ENCODE measurements at regions not wholly inside any gene's neighbourhood (a gene's known extent, or its start where the extent isn't known, plus 50 kb on each side); places are given as distances from the start of the nearest gene placed in this dataset.

GRCh38 chr20:54759589-54759988, 284.2 kb downstream of the DOK5 start:
- ChIA-PET POLR2A (no interaction called here), RAD21 (ENCODE audit: unreplicated experiment) (no interaction called here), SMC1A (ENCODE audit: uncharacterized antibody, unreplicated experiment) (no interaction called here), CTCF (no interaction called here)
- no peak for DNase-seq (ENCODE audit: low read depth, low spot score)
- no peaks in the 10 kb centered on the region for H3K36me3 ChIP-seq (ENCODE audit: control insufficient read depth in 2 of 2, insufficient read depth in 2 of 2, low read length in 1 of 2)
- H3K27me3 ChIP-seq (replicated peaks in 1 of 2; ENCODE audit: control insufficient read depth in 2 of 2, insufficient read depth in 2 of 2, low read length in 1 of 2): no peaks in the 10 kb centered on the region
- intact Hi-C loops (cut with micrococcal nuclease; ENCODE audit: unreplicated experiment): no loop called here
- no peaks in the 10 kb centered on the region; the same call in 2 of the 3 replicates for H3K9me3 ChIP-seq (replicated peaks; ENCODE audit: control insufficient read depth, insufficient read depth, low read length)
- H3K4me3 ChIP-seq: no peak overlapping the region
- H3K9ac ChIP-seq (ENCODE audit: control insufficient read depth, insufficient read depth, low read length): no peak overlapping the region
- BruUV-seq (replicated peaks): no TSS peak
- no peaks in the 10 kb centered on the region for H3K4me1 ChIP-seq (ENCODE audit: control insufficient read depth, insufficient read depth, low read length)
- no peak overlapping the region for H3K4me2 ChIP-seq (ENCODE audit: control insufficient read depth, insufficient read depth)
- no peak for TF ChIP-seq POU2F2 (IDR thresholded peaks at IDR 0.05; ENCODE audit: borderline replicate concordance, low read depth, low read length)
- no peak for TF ChIP-seq ZBTB4 (CRISPR knock-in tag; IDR thresholded peaks at IDR 0.05)
- no peak for TF ChIP-seq STAT1 (conservative IDR thresholded peaks at IDR 0.05)
- 0 out of 4 replicates have a peak, but pooled peaks of 1 of the 2 experiments have one; percentile 76 for TF ChIP-seq ETV6 (conservative IDR thresholded peaks at IDR 0.05 in 1 of 2, IDR thresholded peaks at IDR 0.05 in 1 of 2; ENCODE audit: borderline replicate concordance in 1 of 2, low read depth in 1 of 2)
- H4K20me1 ChIP-seq (ENCODE audit: control insufficient read depth, insufficient read depth): no peaks in the 10 kb centered on the region
- in situ Hi-C loops (cut with MboI): no loop called here
- no peaks in the 10 kb centered on the region for H3K79me2 ChIP-seq (ENCODE audit: control insufficient read depth, insufficient read depth, low read length)
- ATAC-seq: no peak
- no peak overlapping the region for H3K27ac ChIP-seq (ENCODE audit: control insufficient read depth, insufficient read depth)
- H2AFZ ChIP-seq (ENCODE audit: control insufficient read depth, low read depth, low read length): no peak overlapping the region
- 0% methylated on average over 4 of the region's 4 CpGs for WGBS (ENCODE audit: insufficient coverage, insufficient replicate concordance, low lambda C conversion rate, missing lambda C conversion rate)
- FAIRE-seq: no peak

GRCh38 chr20:54746796-54747195, 271.4 kb downstream of the DOK5 start:
- no peaks in the 10 kb centered on the region for H3K79me2 ChIP-seq (ENCODE audit: control insufficient read depth, insufficient read depth, low read length)
- in situ Hi-C loops (cut with MboI) (no loop called here), intact Hi-C loops (cut with micrococcal nuclease; ENCODE audit: unreplicated experiment) (no loop called here)
- H2AFZ ChIP-seq (ENCODE audit: control insufficient read depth, low read depth, low read length): no peak overlapping the region
- no peak for FAIRE-seq
- H4K20me1 ChIP-seq (ENCODE audit: control insufficient read depth, insufficient read depth): no peaks in the 10 kb centered on the region
- ATAC-seq: no peak
- ChIA-PET SMC1A (ENCODE audit: uncharacterized antibody, unreplicated experiment) (no interaction called here), RAD21 (ENCODE audit: unreplicated experiment) (no interaction called here), CTCF (no interaction called here), POLR2A (no interaction called here)
- no TSS peak for BruUV-seq (replicated peaks)
- no peak overlapping the region for H3K4me3 ChIP-seq
- no peak for DNase-seq (ENCODE audit: low read depth, low spot score)
- H3K27me3 ChIP-seq (replicated peaks in 1 of 2; ENCODE audit: control insufficient read depth in 2 of 2, insufficient read depth in 2 of 2, low read length in 1 of 2): no peaks in the 10 kb centered on the region
- 0% methylated on average over 2 of the region's 2 CpGs for WGBS (ENCODE audit: insufficient coverage, insufficient replicate concordance, low lambda C conversion rate, missing lambda C conversion rate)
- H3K4me2 ChIP-seq (ENCODE audit: control insufficient read depth, insufficient read depth): no peak overlapping the region
- H3K9ac ChIP-seq (ENCODE audit: control insufficient read depth, insufficient read depth, low read length): no peak overlapping the region
- TF ChIP-seq ETV6 (conservative IDR thresholded peaks at IDR 0.05 in 1 of 2, IDR thresholded peaks at IDR 0.05 in 1 of 2; ENCODE audit: borderline replicate concordance in 1 of 2, low read depth in 1 of 2) (peak in 1 of 2 experiments; percentile 13; a peak in 1 of 4 replicates), KDM1A (IDR thresholded peaks at IDR 0.05; ENCODE audit: borderline replicate concordance) (no peak)
- H3K27ac ChIP-seq (ENCODE audit: control insufficient read depth, insufficient read depth): no peak overlapping the region
- H3K36me3 ChIP-seq (ENCODE audit: control insufficient read depth in 2 of 2, insufficient read depth in 2 of 2, low read length in 1 of 2): no peaks in the 10 kb centered on the region
- H3K4me1 ChIP-seq (ENCODE audit: control insufficient read depth, insufficient read depth, low read length): no peaks in the 10 kb centered on the region
- H3K9me3 ChIP-seq (replicated peaks; ENCODE audit: control insufficient read depth, insufficient read depth, low read length): no peaks in the 10 kb centered on the region

All from GM12878 (cell line).